HG02943 (cell line): ENCODE measurements at regions not wholly inside any gene's neighbourhood (a gene's known extent, or its start where the extent isn't known, plus 50 kb on each side); places are given as distances from the start of the nearest gene placed in this dataset.
"Not testable (repeated sequence)": the region's sequence is repeated elsewhere in the genome, so short reads cannot be mapped to it uniquely, and the experiment has no call there.

ENCODE experiments used
- ATAC-seq: cut with Tn5 transposase; IDR thresholded peaks from one replicate; pipeline ENCODE4 v1.9.1; 2021; ENCODE audit warnings: mild to moderate bottlenecking, low read depth, moderate library complexity; ENCODE audit not compliant: unreplicated experiment

GRCh38 chr4:116217781-116218180 is 867.6 kb downstream of the TRAM1L1 start:
- ATAC-seq: no peak

- no peak for ATAC-seq
Observed at GRCh38 chr4:116215622-116216021, 869.8 kb downstream of the TRAM1L1 start.

GRCh38 chr4:116202524-116202923 is 882.9 kb downstream of the TRAM1L1 start:
- ATAC-seq: no peak

GRCh38 chr4:116197317-116197809 is 888.0 kb downstream of the TRAM1L1 start:
- ATAC-seq: no peak

GRCh38 chr4:116183241-116183640 is 902.1 kb downstream of the TRAM1L1 start:
- ATAC-seq: no peak

GRCh38 chr4:116180157-116180601 is 905.2 kb downstream of the TRAM1L1 start:
- no peak for ATAC-seq

GRCh38 chr4:116151371-116151770 is 934.0 kb downstream of the TRAM1L1 start:
- ATAC-seq: not testable (repeated sequence)

- no peak for ATAC-seq
Observed at GRCh38 chr4:116150152-116150551, 935.2 kb downstream of the TRAM1L1 start.

- ATAC-seq: no peak
Observed at GRCh38 chr4:116143198-116143597, 942.2 kb downstream of the TRAM1L1 start.

- ATAC-seq: no peak
Observed at GRCh38 chr4:116132946-116133345, 952.4 kb downstream of the TRAM1L1 start.

GRCh38 chr4:116126794-116127193 is 958.6 kb downstream of the TRAM1L1 start:
- ATAC-seq: no peak

GRCh38 chr4:116122124-116122523 is 963.3 kb downstream of the TRAM1L1 start:
- ATAC-seq: no peak

GRCh38 chr4:116118221-116118620 is 967.2 kb downstream of the TRAM1L1 start:
- no peak for ATAC-seq

- not testable (repeated sequence) for ATAC-seq
Observed at GRCh38 chr4:116112861-116113260, 972.5 kb downstream of the TRAM1L1 start.

- no peak for ATAC-seq
Observed at GRCh38 chr4:116110713-116111112, 974.7 kb downstream of the TRAM1L1 start.

GRCh38 chr4:116108606-116109005 is 976.8 kb downstream of the TRAM1L1 start:
- ATAC-seq: no peak

GRCh38 chr4:116101321-116101720 is 984.1 kb downstream of the TRAM1L1 start:
- ATAC-seq: no peak

GRCh38 chr4:116099596-116099995 is 985.8 kb downstream of the TRAM1L1 start:
- no peak for ATAC-seq

- not testable (repeated sequence) for ATAC-seq
Observed at GRCh38 chr4:116097353-116097752, 983.9 kb upstream of the NDST4 start.

GRCh38 chr4:116092961-116093360 is 979.5 kb upstream of the NDST4 start:
- no peak for ATAC-seq

GRCh38 chr4:116088771-116089170 is 975.4 kb upstream of the NDST4 start:
- no peak for ATAC-seq

- ATAC-seq: no peak
Observed at GRCh38 chr4:116082808-116083366, 969.5 kb upstream of the NDST4 start.

GRCh38 chr4:116073051-116073450 is 959.6 kb upstream of the NDST4 start:
- ATAC-seq: no peak
